Fibroblast of skin of right biceps (primary cell): ENCODE measurements at regions not wholly inside any gene's neighbourhood (a gene's known extent, or its start where the extent isn't known, plus 50 kb on each side); places are given as distances from the start of the nearest gene placed in this dataset.

Experiments
- DNase-seq: peaks from one replicate; pipeline ENCODE4 v3.0.0-alpha.2; 2013

DNA sequence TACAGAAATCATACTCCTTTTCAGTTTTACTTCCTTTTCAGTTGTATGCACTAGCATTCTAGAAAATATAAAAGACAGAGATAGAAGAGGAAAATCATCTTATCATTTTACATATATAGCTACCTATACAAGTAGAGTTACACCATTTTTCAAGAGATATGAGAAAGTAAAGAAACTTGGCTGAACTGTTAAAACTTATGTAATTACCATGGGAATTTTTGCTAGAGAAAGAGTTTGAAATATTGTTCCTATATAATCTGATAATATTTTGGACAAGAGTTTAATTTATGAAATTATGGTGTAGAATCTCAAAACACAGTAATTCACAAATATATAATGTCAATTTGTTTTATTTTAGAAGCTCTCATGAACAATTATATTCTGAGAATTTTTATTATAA, 180.8 kb downstream of the PLPPR4 start:
- DNase-seq: no peak

GRCh38 chr1:99445486-99445885, 181.2 kb downstream of the PLPPR4 start:
- DNase-seq: peak; percentile 23

DNA sequence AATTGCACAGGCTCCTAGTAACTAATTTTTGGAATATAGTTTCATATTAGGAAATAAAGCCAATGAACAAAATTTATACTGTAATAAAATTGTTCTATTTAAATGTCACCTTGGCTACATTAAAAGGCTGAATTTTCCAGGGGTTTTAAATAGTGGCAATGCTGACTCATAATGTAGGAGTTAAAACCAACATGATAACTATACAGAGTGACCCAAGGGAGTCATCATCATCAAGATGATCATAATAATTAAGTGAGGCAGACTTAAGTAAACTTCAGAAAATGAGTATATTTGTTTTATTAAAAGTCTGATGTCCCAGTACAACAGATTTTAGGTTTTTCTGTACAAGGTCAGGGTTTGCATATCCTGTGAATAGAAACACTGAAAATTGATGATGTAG, 183.4 kb downstream of the PLPPR4 start:
- DNase-seq: no peak

GRCh38 chr1:99455760-99456159, 190.2 kb upstream of the PALMD start:
- no peak for DNase-seq

- DNase-seq: peak; percentile 37
Observed at GRCh38 chr1:99456536-99456935, 189.4 kb upstream of the PALMD start.

- DNase-seq: peak; percentile 84
Observed at GRCh38 chr1:99457381-99458165, 188.3 kb upstream of the PALMD start.

DNA sequence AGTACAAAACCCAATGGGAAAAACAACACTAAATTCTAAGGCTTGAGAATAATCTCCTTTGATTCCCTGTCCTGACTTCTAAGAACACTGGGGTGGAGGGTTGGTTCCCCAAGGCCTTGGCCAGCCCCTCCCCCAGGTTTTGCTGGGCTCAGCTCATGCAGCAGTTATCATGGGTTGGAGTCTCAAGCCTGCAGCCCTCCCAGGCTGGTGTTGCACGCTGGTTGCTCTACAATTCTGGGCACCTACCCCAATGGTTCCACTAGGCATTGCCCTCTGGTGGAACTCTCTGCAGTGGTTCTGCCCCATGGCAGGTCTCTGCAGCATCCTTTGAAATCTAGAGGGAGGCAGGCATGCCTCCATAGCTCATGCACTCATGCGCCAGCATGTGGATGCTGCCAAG, 184.4 kb upstream of the PALMD start:
- DNase-seq: no peak

- DNase-seq: no peak
Observed at GRCh38 chr1:99464738-99465137, 181.2 kb upstream of the PALMD start.

DNA sequence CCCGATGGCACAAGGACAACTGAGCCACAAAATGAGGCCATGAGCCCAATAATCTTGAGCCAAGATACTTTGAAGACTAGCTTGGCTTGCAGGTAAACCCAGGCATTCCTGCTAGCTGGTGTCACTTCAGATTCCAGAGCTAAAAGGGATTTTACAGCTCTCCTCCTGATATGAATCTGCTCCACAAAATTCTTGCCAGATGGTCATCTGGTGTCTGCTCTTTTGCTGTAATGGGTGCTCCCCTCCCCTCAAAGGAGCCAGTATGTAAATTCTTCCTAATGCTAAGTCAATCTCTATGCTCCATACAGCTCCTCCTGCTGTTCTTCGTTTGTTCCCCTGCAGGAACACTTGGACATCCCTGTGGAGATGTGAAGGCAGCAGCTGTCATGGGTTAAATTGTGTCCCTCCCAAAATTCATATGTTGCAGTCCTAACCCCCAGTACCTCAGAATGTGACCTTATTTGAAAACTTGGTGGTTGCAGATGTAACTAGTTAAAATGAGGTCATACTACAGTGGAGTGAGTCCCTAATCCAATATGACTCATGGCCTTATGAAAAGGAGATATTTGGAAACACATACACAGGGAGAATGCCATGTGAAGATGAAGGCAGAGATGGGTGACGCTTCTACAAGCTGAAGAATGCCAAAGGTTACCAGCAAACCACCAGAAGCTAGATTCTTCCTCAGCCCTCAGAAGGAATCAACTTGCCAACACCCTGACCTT, 180.6 kb upstream of the PALMD start:
- peak; percentile 83 for DNase-seq

DNA sequence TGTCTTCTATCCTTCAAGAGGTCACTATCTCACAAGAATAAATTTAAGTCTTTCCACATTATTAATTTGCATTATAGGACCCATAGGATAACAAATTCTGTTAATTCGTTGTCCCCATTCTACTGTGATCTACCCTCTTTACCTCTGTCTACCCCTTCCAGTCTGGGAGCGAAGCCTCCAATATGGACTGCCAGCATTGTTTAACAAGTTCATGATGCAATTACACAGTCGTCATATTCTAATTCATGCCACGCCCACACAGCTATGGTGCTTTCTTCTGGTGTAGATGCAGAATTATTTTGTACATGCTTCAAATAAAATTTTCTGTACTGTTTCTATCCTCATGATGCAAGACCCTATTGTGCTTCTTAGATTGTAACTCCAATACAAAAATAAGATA, 178.3 kb upstream of the PALMD start:
- no peak for DNase-seq

- peak; percentile 55 for DNase-seq
Observed at GRCh38 chr1:99469550-99469971, 176.4 kb upstream of the PALMD start.

DNA sequence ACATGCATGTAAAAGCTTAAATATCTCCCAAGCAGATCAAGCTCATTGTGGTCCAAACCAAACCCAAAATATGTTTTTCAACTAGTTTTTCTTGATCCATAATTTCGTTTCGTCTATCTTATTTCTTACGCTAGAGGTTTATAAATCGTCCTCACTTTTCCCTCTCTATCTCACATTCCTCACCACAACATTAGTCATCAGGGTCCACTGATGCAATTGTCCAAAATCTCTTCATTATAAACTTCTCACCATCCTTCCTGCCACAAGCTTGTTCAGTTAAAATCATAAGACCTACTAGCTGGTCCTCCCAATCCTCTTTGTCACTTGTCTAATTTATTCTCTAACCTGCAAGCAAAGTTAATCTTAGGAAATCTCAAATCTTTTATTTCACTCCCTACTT, 173.0 kb upstream of the PALMD start:
- peak; percentile 28 for DNase-seq

GRCh38 chr1:99474350-99474893, 171.5 kb upstream of the PALMD start:
- no peak for DNase-seq

DNA sequence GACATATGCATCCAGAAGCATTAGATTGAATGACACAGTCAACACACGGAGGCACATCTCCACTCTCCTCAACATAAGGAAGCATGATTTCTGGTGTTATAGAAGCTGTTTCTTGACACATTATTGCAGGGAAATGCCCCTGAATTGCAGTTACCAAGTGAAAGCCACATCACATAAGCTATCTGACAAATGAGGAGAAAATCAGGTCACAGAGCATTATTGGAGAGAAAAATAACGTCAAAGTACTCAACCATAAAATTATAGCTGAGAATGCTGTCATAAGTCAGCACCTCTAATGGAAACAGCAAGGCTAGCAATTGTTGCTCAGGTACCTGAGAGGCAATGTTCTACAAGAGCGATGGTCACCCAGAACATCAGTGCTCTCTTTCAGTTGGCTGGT, 169.9 kb upstream of the PALMD start:
- no peak for DNase-seq

DNA sequence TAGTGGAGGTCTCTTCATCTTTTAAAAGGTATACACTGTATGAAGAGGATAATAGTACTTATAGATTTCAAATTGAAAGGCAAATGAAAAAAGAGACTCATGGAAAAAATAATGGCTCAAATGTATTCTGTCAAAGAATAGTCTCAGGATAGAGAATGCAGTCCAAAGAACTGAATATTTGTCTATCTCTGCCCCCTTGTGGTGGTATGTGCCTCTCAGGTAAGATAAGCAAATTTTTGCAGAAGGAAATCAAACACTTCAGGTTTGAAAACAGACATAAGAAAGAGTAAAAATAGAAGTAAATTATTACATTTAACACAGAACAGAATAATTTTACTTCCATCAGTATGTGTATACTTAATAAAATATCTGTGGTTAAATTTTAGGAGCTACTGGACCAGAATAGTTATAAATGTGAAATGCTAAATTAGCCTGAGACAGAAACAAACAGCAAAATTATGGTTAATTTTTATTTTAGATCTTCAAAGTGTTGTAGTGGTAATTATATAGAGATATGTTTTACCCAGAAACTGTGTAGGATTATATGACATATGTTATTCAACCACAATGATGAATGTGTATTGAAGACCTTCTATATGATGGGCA, 164.4 kb upstream of the PALMD start:
- peak; percentile 57 for DNase-seq

- no peak for DNase-seq
Observed at GRCh38 chr1:99482286-99482685, 163.6 kb upstream of the PALMD start.

DNA sequence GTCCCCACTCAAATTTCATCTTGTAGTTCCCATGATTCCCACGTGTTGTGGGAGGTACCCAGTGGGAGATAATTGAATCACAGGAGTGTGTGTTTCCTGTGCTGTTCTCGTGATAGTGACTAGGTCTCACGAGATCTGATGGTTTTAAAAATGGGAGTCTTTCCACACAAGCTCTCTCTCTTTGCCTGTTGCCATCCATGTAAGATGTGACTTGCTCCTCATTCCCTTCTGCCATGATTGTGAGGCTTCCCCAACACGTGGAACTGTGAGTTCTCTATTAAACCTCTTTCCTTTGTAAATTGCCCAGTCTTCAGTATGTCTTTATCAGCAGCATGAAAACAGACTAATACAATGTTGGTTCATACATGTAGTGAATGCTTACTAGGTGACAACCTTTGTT, 163.2 kb upstream of the PALMD start:
- no peak for DNase-seq

GRCh38 chr1:99490031-99490430, 155.9 kb upstream of the PALMD start:
- DNase-seq: peak; percentile 22

GRCh38 chr1:99496067-99496466, 149.8 kb upstream of the PALMD start:
- DNase-seq: no peak

DNA sequence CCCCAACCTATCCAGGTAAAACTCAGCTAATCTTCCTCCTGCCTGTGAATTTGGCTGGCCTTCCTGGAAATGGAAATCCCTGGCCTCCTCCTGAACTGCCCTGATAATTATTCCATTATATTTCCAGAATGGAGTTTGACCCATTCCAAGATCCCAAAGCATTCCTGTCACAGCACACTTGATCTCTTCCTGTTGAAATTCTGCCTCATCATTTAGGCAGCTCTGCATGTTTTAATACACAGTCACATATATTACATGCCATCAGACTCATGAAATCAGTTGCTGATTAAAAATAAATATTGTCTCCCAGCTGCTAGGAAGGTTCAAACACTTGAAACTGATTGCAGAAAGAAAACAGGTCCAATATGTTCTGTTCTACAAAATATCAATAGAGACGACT, 148.2 kb upstream of the PALMD start:
- DNase-seq: peak; percentile 19

- no peak for DNase-seq
Observed at GRCh38 chr1:99500541-99500940, 145.4 kb upstream of the PALMD start.

DNA sequence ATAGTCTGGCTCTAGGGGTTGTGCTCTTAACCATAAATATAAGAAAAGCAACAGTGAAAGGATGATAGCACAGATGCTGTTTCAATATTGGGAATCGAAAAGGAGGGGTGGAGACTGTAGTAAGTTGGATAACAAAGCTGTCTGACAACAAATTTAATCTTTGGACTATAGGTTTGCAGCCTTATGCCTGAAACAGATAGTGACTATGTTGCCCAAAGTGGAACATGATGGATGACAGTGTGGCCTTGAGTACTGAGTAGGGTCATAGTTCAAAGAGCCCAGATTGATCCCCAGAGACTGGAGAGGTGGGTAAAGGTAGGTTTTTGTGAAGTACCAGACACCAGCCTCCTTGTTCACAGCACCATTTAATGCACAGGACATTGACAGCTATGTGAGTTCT, 144.0 kb upstream of the PALMD start:
- no peak for DNase-seq

DNA sequence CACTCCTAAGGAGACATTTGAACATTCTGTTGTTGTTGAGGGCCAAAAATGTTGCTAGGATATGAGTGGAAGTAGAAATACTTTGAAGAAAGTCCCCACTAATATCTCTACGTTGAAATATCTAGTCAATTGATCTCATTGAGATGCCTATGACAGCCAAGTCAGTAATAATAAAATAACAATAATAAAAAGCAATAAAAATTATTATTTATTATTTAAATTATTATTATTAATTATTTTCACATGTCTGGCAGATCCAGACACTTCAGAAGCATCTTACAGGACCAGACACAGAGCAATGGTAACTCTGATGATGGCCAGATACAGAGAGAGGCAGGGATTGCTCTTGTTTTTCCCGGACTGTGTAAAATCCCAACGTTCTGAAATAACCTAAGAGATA, 143.5 kb upstream of the PALMD start:
- DNase-seq: no peak

- DNase-seq: peak; percentile 76
Observed at GRCh38 chr1:99503276-99503747, 142.6 kb upstream of the PALMD start.
